Activated T-cell treated with anti-CD3 and anti-CD28 coated beads for 48 hours (primary cell): ENCODE measurements at regions not wholly inside any gene's neighbourhood (a gene's known extent, or its start where the extent isn't known, plus 50 kb on each side); places are given as distances from the start of the nearest gene placed in this dataset.
"Not testable (repeated sequence)": the region's sequence is repeated elsewhere in the genome, so short reads cannot be mapped to it uniquely, and the experiment has no call there.

ENCODE experiments used
- DNase-seq: peaks from one replicate; pipeline ENCODE4 v3.0.0-alpha.2; 2020; ENCODE audit warnings: low read depth

- no peak for DNase-seq
Observed at GRCh38 chr16:64297863-64298600, 823.8 kb downstream of the CDH11 start.

- no peak for DNase-seq
Observed at GRCh38 chr16:64295466-64295865, 826.4 kb downstream of the CDH11 start.

GRCh38 chr16:64292953-64293352, 828.9 kb downstream of the CDH11 start:
- DNase-seq, result no peak

- DNase-seq, result no peak
Observed at GRCh38 chr16:64292161-64292560, 829.7 kb downstream of the CDH11 start.

GRCh38 chr16:64290461-64290860, 831.4 kb downstream of the CDH11 start:
- no peak for DNase-seq

- DNase-seq, result no peak
Observed at GRCh38 chr16:64287655-64288528, 834.0 kb downstream of the CDH11 start.

GRCh38 chr16:64282181-64282580, 839.7 kb downstream of the CDH11 start:
- no peak for DNase-seq

- DNase-seq, result no peak
Observed at GRCh38 chr16:64280317-64280716, 841.5 kb downstream of the CDH11 start.

- DNase-seq, result no peak
Observed at GRCh38 chr16:64278196-64278595, 843.7 kb downstream of the CDH11 start.

GRCh38 chr16:64276646-64277045, 845.2 kb downstream of the CDH11 start:
- no peak for DNase-seq

- DNase-seq, result no peak
Observed at GRCh38 chr16:64272028-64272427, 849.8 kb downstream of the CDH11 start.

- DNase-seq, result no peak
Observed at GRCh38 chr16:64269756-64270155, 852.1 kb downstream of the CDH11 start.

GRCh38 chr16:64265756-64266155, 856.1 kb downstream of the CDH11 start:
- no peak for DNase-seq

GRCh38 chr16:64260631-64261401, 861.0 kb downstream of the CDH11 start:
- not testable (repeated sequence) for DNase-seq

- DNase-seq, result no peak
Observed at GRCh38 chr16:64254443-64255367, 867.2 kb downstream of the CDH11 start.

- no peak for DNase-seq
Observed at GRCh38 chr16:64253525-64253924, 868.3 kb downstream of the CDH11 start.

GRCh38 chr16:64253096-64253495, 868.8 kb downstream of the CDH11 start:
- DNase-seq, result no peak

GRCh38 chr16:64251742-64252141, 870.1 kb downstream of the CDH11 start:
- DNase-seq, result no peak

GRCh38 chr16:64250866-64251265, 871.0 kb downstream of the CDH11 start:
- no peak for DNase-seq

GRCh38 chr16:64242492-64242891, 879.4 kb downstream of the CDH11 start:
- no peak for DNase-seq

GRCh38 chr16:64240586-64240985, 881.3 kb downstream of the CDH11 start:
- no peak for DNase-seq
